ENCODE measurements at regions not wholly inside any gene's neighbourhood (a gene's known extent, or its start where the extent isn't known, plus 50 kb on each side); places are given as distances from the start of the nearest gene placed in this dataset.
A peak's percentile ranks its signal among the peaks of the same experiment; 100 is the strongest.
"Not testable (repeated sequence)": the region's sequence is repeated elsewhere in the genome, so short reads cannot be mapped to it uniquely, and the experiment has no call there.

GRCh38 chr22:11063022-11063685, 4464.8 kb upstream of the OR11H1 start:
- intact Hi-C loops (cut with DNase I; ENCODE audit: low total_unique reads); H3K4me3 ChIP-seq (ENCODE audit: low read depth, poor library complexity, severe bottlenecking): not testable (repeated sequence)
- WGBS, 2 donors = 37% methylated on average over 5 of the region's 5 CpGs
- DNase-seq (ENCODE audit: low spot score in 2 of 2) = peak in 1 of 2 donors; percentile 90

- peak in 1 of 2 donors; percentile 84 for DNase-seq (ENCODE audit: low spot score in 2 of 2)
- H3K4me3 ChIP-seq (ENCODE audit: low read depth, poor library complexity, severe bottlenecking); intact Hi-C loops (cut with DNase I; ENCODE audit: low total_unique reads): not testable (repeated sequence)
- 76 to 80% methylated on average over 6 of the region's 6 CpGs for WGBS, 2 donors
These were observed 4462.8 kb upstream of the OR11H1 start for GRCh38 chr22:11065210-11065609.

GRCh38 chr22:11065876-11066457, 4462.0 kb upstream of the OR11H1 start:
- DNase-seq (ENCODE audit: low spot score in 2 of 2); intact Hi-C loops (cut with DNase I; ENCODE audit: low total_unique reads); H3K4me3 ChIP-seq (ENCODE audit: low read depth, poor library complexity, severe bottlenecking): not testable (repeated sequence)
- WGBS, 2 donors = 76 to 77% methylated on average over 18 of the region's 18 CpGs

- no peak overlapping the region for H3K4me3 ChIP-seq (ENCODE audit: low read depth, poor library complexity, severe bottlenecking)
- WGBS, 2 donors = 78 to 79% methylated on average over 29 of the region's 29 CpGs
- DNase-seq (ENCODE audit: low spot score in 2 of 2) = peak in 1 of 2 donors; percentile 91
- intact Hi-C loops (cut with DNase I; ENCODE audit: low total_unique reads) = no loop called here
- TF ChIP-seq CTCF (IDR thresholded peaks at IDR 0.05) (no peak), POLR2A (IDR thresholded peaks at IDR 0.05) (no peak)
These were observed 4461.3 kb upstream of the OR11H1 start for GRCh38 chr22:11066458-11067285.

- peak in 1 of 2 donors; percentile 91 for DNase-seq (ENCODE audit: low spot score in 2 of 2)
- WGBS, 2 donors = 69 to 74% methylated on average over 13 of the region's 13 CpGs
- H3K4me3 ChIP-seq (ENCODE audit: low read depth, poor library complexity, severe bottlenecking); intact Hi-C loops (cut with DNase I; ENCODE audit: low total_unique reads): not testable (repeated sequence)
These were observed 4460.6 kb upstream of the OR11H1 start for GRCh38 chr22:11067286-11067871.

DNA sequence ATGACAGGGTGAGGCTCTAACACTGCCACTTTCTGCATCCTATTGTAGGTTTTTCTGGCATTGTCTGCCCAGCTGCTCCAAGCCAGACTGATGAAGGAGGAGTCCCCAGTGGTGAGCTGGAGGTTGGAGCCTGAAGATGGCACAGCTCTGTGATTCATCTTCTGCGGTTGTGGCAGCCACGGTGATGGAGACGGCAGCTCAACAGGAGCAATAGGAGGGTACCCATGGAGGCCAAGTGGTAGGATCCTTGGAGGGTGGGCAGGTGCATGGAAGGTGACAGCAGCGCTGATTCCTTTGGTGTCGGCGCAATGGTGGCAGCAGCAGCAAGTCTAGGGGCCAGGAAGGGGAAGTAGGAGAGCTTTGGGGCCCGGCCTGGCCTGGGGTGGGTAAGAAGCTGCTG, 4460.1 kb upstream of the OR11H1 start:
- H3K4me3 ChIP-seq (ENCODE audit: low read depth, poor library complexity, severe bottlenecking); intact Hi-C loops (cut with DNase I; ENCODE audit: low total_unique reads): not testable (repeated sequence)
- peak in 1 of 2 donors; percentile 86 for DNase-seq (ENCODE audit: low spot score in 2 of 2)
- 66 to 68% methylated on average over 7 of the region's 7 CpGs for WGBS, 2 donors

DNA sequence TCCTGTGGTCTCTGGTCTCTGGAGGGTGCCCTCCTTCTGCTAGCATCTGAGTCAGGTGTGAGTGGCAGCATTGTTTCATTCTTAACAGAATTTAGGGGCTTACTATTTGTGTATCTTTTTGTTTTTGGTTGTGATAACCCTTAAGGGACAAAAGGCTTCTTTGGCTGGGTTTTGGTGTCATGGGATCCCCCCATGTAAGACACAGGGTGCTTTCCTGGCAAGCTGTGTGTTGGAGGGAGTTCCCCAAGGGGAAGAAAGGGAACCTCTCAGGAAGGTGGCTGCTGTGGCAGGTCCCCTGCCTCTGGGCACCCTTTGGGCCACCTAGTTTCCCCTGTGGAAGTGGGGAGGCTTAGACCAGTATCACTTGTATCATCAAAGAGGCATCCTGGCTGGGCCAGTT, 4459.6 kb upstream of the OR11H1 start:
- H3K4me3 ChIP-seq (ENCODE audit: low read depth, poor library complexity, severe bottlenecking); intact Hi-C loops (cut with DNase I; ENCODE audit: low total_unique reads): not testable (repeated sequence)
- DNase-seq (ENCODE audit: low spot score in 2 of 2) = peak in 1 of 2 donors; percentile 82

Measured in lower leg skin (tissue), 4 donors.